ENCODE measurements at regions not wholly inside any gene's neighbourhood (a gene's known extent, or its start where the extent isn't known, plus 50 kb on each side); places are given as distances from the start of the nearest gene placed in this dataset.

DNA sequence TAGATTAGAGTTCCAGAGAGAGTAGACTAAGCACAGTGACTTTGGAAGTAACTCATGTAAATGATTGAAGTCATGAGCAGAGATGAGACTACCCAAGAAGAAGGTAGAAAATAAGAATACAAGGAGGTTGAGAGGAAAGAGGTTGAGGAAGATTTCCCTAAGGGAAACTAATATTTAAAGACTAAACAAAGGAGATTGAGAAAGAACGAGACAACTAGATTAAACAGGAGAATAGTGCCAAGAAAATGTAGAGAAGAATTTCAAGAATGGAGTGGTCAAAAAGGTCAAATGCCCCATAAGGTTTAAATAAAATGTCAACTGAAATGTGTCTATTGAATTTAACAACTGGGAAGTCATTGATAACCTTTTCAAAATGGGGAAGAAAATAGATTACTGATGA, 59.0 kb downstream of the RPS29 start:
- no peaks in the 10 kb centered on the region for H3K36me3 Mint-ChIP-seq (ENCODE audit: low read depth)
- DNase-seq = no peak
- no peaks in the 10 kb centered on the region for H3K4me1 Mint-ChIP-seq
- no peak overlapping the region for H3K27ac Mint-ChIP-seq
- peaks cover 21% of the 10 kb centered on the region for H3K27me3 Mint-ChIP-seq
- H3K9me3 Mint-ChIP-seq = no peaks in the 10 kb centered on the region
- POLR2A ChIA-PET = no interaction called here
- CTCF ChIA-PET = no interaction called here
- no peak overlapping the region for H3K4me3 Mint-ChIP-seq

GRCh38 chr14:49526101-49526500, 60.1 kb downstream of the RPS29 start:
- ChIA-PET POLR2A (interaction anchor here (0.8 kb wide), 1 partner anchor 25 kb away, joined by 3 read pairs; no protein-coding TSS in a partner anchor), CTCF (interaction anchor here (0.6 kb wide), 1 partner anchor 806 kb away, joined by 3 read pairs; no protein-coding TSS in a partner anchor)
- Mint-ChIP-seq H3K9me3 (no peaks in the 10 kb centered on the region), H3K36me3 (ENCODE audit: low read depth) (no peaks in the 10 kb centered on the region), H3K27me3 (peaks cover 14% of the 10 kb centered on the region), H3K27ac (no peak overlapping the region), H3K4me1 (no peaks in the 10 kb centered on the region), H3K4me3 (no peak overlapping the region)
- no peak for DNase-seq

GRCh38 chr14:49516286-49516685, 69.9 kb downstream of the RPS29 start:
- H3K9me3 Mint-ChIP-seq = no peaks in the 10 kb centered on the region
- no peaks in the 10 kb centered on the region for H3K36me3 Mint-ChIP-seq (ENCODE audit: low read depth)
- H3K4me3 Mint-ChIP-seq = no peak overlapping the region
- no peak overlapping the region for H3K27ac Mint-ChIP-seq
- POLR2A ChIA-PET = no interaction called here
- CTCF ChIA-PET = no interaction called here
- no peak for DNase-seq
- H3K4me1 Mint-ChIP-seq = no peaks in the 10 kb centered on the region
- peaks cover 4% of the 10 kb centered on the region for H3K27me3 Mint-ChIP-seq

DNA sequence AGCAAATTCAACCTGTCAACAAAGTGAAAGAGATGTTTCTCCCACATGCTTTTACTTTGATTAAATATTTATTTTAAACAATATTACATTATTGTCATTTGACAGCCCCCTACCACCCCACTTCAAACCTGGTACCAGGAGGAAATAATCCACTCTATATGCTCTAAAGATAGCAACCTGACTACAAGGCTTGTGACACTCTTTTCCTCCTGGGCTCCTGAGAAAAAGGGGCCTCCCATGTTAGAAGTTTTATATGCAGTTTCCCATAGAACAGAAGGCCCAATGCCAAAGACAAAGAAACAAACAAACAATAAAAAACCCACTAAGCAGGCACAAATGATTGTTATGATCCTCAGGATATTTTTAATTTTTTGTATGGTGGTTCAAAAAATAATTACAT, 73.6 kb downstream of the RPS29 start:
- Mint-ChIP-seq H3K4me3 (no peak overlapping the region), H3K27ac (no peak overlapping the region), H3K4me1 (no peaks in the 10 kb centered on the region), H3K36me3 (ENCODE audit: low read depth) (no peaks in the 10 kb centered on the region), H3K9me3 (no peaks in the 10 kb centered on the region), H3K27me3 (peaks cover under 1% of the 10 kb centered on the region)
- ChIA-PET CTCF (no interaction called here), POLR2A (no interaction called here)
- DNase-seq = no peak

GRCh38 chr14:49512147-49512551, 74.0 kb downstream of the RPS29 start:
- no peaks in the 10 kb centered on the region for H3K9me3 Mint-ChIP-seq
- H3K36me3 Mint-ChIP-seq (ENCODE audit: low read depth) = no peaks in the 10 kb centered on the region
- POLR2A ChIA-PET = no interaction called here
- H3K4me3 Mint-ChIP-seq = no peak overlapping the region
- no peaks in the 10 kb centered on the region for H3K4me1 Mint-ChIP-seq
- DNase-seq = no peak
- H3K27ac Mint-ChIP-seq = no peak overlapping the region
- CTCF ChIA-PET = no interaction called here
- H3K27me3 Mint-ChIP-seq = no peaks in the 10 kb centered on the region

- POLR2A ChIA-PET = no interaction called here
- H3K4me3 Mint-ChIP-seq = no peak overlapping the region
- no peaks in the 10 kb centered on the region for H3K36me3 Mint-ChIP-seq (ENCODE audit: low read depth)
- no peak for DNase-seq
- H3K4me1 Mint-ChIP-seq = no peaks in the 10 kb centered on the region
- peaks cover 5% of the 10 kb centered on the region for H3K27me3 Mint-ChIP-seq
- no peak overlapping the region for H3K27ac Mint-ChIP-seq
- CTCF ChIA-PET = no interaction called here
- no peaks in the 10 kb centered on the region for H3K9me3 Mint-ChIP-seq
Measured at GRCh38 chr14:49508124-49508523, 78.1 kb downstream of the RPS29 start.

DNA sequence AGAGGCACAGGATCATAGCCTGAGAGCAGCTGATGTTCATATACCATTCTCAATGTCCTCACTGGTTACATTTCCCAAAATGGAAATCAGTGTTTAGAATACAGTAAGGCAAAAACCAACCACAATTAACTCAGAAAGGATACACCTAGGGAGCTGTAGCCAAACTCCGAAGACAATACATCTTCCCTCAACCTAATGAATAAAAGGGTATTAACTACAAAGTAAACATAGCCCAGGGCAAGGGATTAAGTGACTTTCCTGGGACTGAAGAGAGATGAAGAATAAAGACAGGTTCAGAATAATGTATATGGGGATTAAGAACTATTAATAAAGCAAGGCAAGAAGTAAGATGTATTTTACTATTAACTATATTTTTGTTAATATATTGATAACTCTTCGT, 79.5 kb downstream of the RPS29 start:
- no peak overlapping the region for H3K4me3 Mint-ChIP-seq
- no peaks in the 10 kb centered on the region for H3K4me1 Mint-ChIP-seq
- peaks cover 8% of the 10 kb centered on the region for H3K27me3 Mint-ChIP-seq
- POLR2A ChIA-PET = no interaction called here
- no peak overlapping the region for H3K27ac Mint-ChIP-seq
- no peaks in the 10 kb centered on the region for H3K9me3 Mint-ChIP-seq
- CTCF ChIA-PET = no interaction called here
- H3K36me3 Mint-ChIP-seq (ENCODE audit: low read depth) = no peaks in the 10 kb centered on the region
- DNase-seq = no peak

DNA sequence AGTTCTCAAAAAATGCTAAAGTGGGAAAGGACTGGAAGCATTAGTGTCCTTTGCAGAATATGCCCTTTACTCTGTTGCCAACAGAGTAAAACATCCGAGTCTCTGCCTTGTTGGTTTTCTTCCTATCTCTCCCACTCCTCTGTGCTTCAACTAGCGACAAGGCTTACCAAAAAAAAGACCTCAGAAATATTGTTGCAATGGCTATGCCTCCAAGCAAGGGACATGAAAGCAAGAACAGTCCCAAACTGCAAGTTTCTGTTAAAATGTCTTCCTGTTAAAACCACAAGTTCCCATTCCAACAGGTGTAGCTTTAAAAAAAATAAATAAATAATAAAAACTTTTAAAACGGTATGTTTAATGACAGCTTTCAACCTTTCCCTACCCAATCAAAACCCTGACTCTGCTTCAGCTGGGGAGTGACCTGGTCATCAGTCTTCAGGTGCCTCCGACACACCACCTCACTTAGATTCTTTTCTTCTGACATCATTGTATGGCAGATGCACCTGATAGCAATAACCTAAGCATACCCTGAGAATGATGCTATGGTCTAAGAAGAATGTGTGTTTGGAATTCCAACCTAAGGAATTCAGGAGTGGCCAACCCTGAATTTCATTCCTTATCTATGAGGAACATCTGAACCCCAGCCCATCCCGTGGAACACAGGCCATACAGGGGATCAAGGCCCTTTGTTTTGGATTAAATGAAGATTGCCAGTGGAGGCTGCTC, 81.0 kb downstream of the RPS29 start:
- Mint-ChIP-seq H3K36me3 (ENCODE audit: low read depth) (no peaks in the 10 kb centered on the region), H3K9me3 (no peaks in the 10 kb centered on the region), H3K27me3 (peaks cover 14% of the 10 kb centered on the region), H3K27ac (no peak overlapping the region), H3K4me3 (no peak overlapping the region), H3K4me1 (no peaks in the 10 kb centered on the region)
- DNase-seq = no peak
- ChIA-PET POLR2A (no interaction called here), CTCF (interaction anchor here (12.0 kb wide), 1 partner anchor 43 kb away, joined by 96 read pairs; no protein-coding TSS in a partner anchor)

DNA sequence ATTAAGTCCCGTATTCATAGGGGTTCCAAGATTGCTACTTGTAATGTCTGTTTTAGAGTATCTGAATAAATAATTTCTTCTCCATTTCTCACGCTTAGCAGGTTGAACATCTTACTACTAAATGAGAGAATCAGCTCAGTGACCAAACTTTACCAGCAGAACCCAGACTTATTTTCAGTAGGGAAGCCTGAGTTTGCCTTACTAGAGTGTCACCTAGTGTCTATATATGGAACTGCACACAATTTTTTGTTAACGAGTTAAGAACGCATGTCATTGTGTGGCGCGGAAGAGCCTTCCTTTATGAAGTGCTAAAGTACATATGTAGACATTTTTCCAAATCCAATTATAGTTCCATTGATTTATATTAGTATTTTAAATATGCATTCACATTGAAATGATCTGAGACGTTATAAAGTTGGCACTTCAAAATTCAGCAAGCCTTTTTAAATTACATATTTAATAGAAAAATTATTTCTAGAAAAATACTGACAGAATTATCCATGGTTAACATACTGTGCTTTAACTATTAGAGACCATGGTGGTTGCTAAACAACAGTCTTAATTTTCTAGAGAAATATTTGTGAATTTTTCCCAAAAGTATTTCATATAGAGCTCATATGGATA, 88.3 kb downstream of the RPS29 start:
- Mint-ChIP-seq H3K36me3 (ENCODE audit: low read depth) (no peaks in the 10 kb centered on the region), H3K27ac (no peak overlapping the region), H3K27me3 (peaks cover 23% of the 10 kb centered on the region), H3K4me3 (no peak overlapping the region), H3K9me3 (no peaks in the 10 kb centered on the region), H3K4me1 (no peaks in the 10 kb centered on the region)
- no peak for DNase-seq
- ChIA-PET POLR2A (interaction anchor here (1.2 kb wide), 1 partner anchor 88 kb away, joined by 4 read pairs; no protein-coding TSS in a partner anchor), CTCF (interaction anchor here (0.7 to 12.0 kb wide), 11 partner anchors 12 to 694 kb away, joined by 3 to 96 read pairs (median 3); no protein-coding TSS in a partner anchor)

- Mint-ChIP-seq H3K36me3 (ENCODE audit: low read depth) (no peaks in the 10 kb centered on the region), H3K27me3 (peaks cover 23% of the 10 kb centered on the region), H3K27ac (no peak overlapping the region), H3K9me3 (no peaks in the 10 kb centered on the region), H3K4me3 (no peak overlapping the region), H3K4me1 (no peaks in the 10 kb centered on the region)
- CTCF ChIA-PET = interaction anchor here (0.8 to 12.0 kb wide), 10 partner anchors 12 to 192 kb away, joined by 3 to 96 read pairs (median 3); no protein-coding TSS in a partner anchor
- POLR2A ChIA-PET = interaction anchor here (1.2 kb wide), 1 partner anchor 88 kb away, joined by 4 read pairs; no protein-coding TSS in a partner anchor
- DNase-seq = no peak
Measured at GRCh38 chr14:49497267-49497666, 88.9 kb downstream of the RPS29 start.

GRCh38 chr14:49494836-49495235, 91.3 kb downstream of the RPS29 start:
- H3K4me1 Mint-ChIP-seq = no peaks in the 10 kb centered on the region
- H3K4me3 Mint-ChIP-seq = no peak overlapping the region
- DNase-seq = no peak
- H3K27me3 Mint-ChIP-seq = peaks cover 11% of the 10 kb centered on the region
- no peaks in the 10 kb centered on the region for H3K36me3 Mint-ChIP-seq (ENCODE audit: low read depth)
- CTCF ChIA-PET = interaction anchor here (12.0 kb wide), 1 partner anchor 33 kb away, joined by 96 read pairs; no protein-coding TSS in a partner anchor
- no peaks in the 10 kb centered on the region for H3K9me3 Mint-ChIP-seq
- no peak overlapping the region for H3K27ac Mint-ChIP-seq
- POLR2A ChIA-PET = interaction anchor here (1.4 kb wide), 1 partner anchor 92 kb away, joined by 3 read pairs; the partner anchor contains the start of gene RPS29

DNA sequence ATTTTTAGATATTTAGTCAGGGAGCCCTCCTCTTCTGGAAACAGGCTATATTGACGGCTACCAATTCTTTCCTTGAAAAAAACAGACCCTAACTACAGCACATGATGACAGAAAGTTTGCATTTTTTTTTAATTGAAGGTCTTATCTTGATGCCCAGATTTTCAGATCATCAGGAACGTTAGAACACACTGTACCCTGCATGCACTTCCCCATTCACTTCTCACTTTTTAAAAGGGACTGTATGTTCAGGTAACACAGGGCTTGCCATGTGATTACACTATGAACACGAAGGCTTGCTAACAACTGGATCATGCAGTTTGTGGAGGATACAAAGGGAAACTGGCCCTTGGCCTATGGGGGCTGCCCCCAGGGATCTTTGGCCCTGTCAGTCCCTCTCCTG, 92.6 kb downstream of the RPS29 start:
- ChIA-PET CTCF (interaction anchor here (12.0 kb wide), 1 partner anchor 32 kb away, joined by 96 read pairs; no protein-coding TSS in a partner anchor), POLR2A (no interaction called here)
- Mint-ChIP-seq H3K27ac (no peak overlapping the region), H3K27me3 (peaks cover 8% of the 10 kb centered on the region), H3K4me1 (no peaks in the 10 kb centered on the region), H3K9me3 (no peaks in the 10 kb centered on the region), H3K36me3 (ENCODE audit: low read depth) (no peaks in the 10 kb centered on the region), H3K4me3 (no peak overlapping the region)
- DNase-seq = no peak

DNA sequence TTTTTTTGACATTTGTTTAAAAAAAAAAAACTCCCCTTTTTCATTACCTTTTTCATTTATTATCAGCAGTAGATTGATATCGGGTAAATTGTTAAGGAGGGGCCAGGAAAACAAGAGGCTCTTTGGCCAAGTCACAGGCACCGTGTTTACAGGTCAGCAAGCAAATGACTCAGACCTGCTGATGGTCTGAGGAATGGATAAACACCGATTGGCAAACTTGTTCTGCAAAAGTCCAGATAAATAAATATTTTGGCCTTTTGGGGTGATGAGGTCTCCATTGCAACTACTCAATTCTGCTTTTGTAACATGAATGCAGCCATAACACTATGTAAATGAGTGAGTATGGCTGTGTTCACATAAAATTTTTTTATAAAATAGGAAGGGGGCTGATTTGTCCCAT, 94.0 kb downstream of the RPS29 start:
- Mint-ChIP-seq H3K4me1 (no peaks in the 10 kb centered on the region), H3K36me3 (ENCODE audit: low read depth) (no peaks in the 10 kb centered on the region), H3K9me3 (no peaks in the 10 kb centered on the region), H3K27me3 (peaks cover 15% of the 10 kb centered on the region), H3K27ac (no peak overlapping the region), H3K4me3 (no peak overlapping the region)
- POLR2A ChIA-PET = no interaction called here
- DNase-seq = no peak
- CTCF ChIA-PET = interaction anchor here (1.2 kb wide), 1 partner anchor 31 kb away, joined by 3 read pairs; no protein-coding TSS in a partner anchor
